ENCODE measurements at regions not wholly inside any gene's neighbourhood (a gene's known extent, or its start where the extent isn't known, plus 50 kb on each side); places are given as distances from the start of the nearest gene placed in this dataset.

GRCh38 chr12:94753036-94753679 is 102.8 kb upstream of the TMCC3 start:
- no peak for DNase-seq (ENCODE audit: low spot score)

DNA sequence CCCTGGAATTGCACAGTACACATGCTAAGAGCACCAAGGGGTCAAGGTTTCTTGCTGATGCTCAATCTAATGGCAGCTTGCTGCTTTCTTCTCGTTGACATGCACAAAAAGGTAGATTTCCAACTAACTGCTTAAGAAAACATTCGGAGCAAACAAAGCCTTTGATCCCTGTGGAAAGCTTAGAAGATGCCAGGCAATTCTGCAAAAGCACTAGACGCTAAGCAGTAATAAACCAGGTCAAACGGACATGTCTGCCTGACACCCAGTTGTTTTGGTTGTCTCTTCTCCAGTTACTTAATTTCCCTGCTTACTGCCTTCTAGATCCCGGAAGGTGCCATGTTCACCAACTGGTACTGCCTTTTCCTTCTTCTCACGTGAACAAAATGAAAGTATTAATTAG is 100.5 kb upstream of the TMCC3 start:
- DNase-seq (ENCODE audit: low spot score): no peak

- DNase-seq (ENCODE audit: low spot score): no peak
These were observed 99.5 kb upstream of the TMCC3 start for GRCh38 chr12:94749890-94750289.

GRCh38 chr12:94749455-94749854 is 99.1 kb upstream of the TMCC3 start:
- DNase-seq (ENCODE audit: low spot score): no peak

GRCh38 chr12:94748726-94749421 is 98.5 kb upstream of the TMCC3 start:
- no peak for DNase-seq (ENCODE audit: low spot score)

- DNase-seq (ENCODE audit: low spot score): no peak
These were observed 95.2 kb upstream of the TMCC3 start for GRCh38 chr12:94745562-94745961.

GRCh38 chr12:94743174-94743573 is 92.8 kb upstream of the TMCC3 start:
- no peak for DNase-seq (ENCODE audit: low spot score)

DNA sequence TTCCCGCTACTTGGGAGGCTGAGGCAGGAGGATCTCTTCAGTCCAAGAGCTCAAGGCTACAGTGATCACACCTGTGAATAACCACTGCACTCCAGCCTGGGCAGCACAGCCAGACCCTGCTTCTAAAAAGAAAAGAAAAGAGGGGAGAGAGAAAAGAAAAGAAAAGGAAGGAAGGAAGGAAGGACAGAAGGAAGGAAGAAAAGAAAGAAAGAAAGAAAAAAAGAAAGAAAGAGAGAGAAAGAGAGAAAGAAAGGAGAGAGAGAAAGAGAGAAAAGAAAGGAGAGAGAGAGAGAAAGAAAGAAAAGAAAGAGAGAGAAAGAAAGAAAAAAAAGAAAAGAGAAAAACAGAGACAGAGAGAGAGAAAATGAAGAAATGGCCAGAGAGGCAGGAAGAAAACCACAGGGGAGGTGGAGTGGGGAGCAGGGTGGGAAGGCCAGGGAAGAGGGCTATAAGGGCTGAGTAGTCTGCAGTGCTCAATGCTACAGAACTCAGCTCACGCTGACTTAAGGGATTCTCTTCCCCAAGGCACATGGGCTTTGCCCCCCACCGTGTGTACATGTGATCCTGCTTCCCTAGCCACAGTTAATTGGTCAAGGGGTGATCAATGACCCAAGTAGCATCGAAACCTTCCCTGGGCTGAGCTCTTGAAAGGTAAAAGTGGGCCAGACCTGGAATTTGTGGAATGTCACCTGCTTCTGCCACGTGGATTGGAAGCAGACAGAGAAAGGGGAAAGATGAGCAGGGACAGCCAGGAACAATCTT is 90.4 kb upstream of the TMCC3 start:
- DNase-seq (ENCODE audit: low spot score): no peak

- DNase-seq (ENCODE audit: low spot score): no peak
These were observed 86.5 kb upstream of the TMCC3 start for GRCh38 chr12:94736820-94737219.

- no peak for DNase-seq (ENCODE audit: low spot score)
These were observed 85.6 kb upstream of the TMCC3 start for GRCh38 chr12:94736004-94736403.

DNA sequence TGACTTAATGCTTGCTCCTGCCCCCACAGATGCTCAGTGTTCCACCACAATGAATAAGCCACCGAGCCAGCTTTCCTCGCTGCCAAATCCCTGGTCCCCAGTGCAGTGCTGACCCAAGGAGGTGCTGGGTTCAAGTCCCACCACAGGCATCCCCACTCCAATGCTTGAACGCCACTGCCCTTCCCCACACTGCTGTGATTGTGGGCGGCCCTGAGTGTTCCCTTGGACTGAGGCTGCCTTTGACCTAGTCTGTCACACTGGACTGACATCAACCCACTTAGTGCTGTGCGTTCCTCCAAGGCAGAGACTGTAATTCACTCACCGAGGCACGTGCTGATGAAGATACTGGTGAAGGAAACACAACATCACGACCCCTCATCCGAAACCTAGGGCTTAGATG is 83.4 kb upstream of the TMCC3 start:
- DNase-seq (ENCODE audit: low spot score): no peak

GRCh38 chr12:94732367-94732990 is 82.1 kb upstream of the TMCC3 start:
- no peak for DNase-seq (ENCODE audit: low spot score)

- no peak for DNase-seq (ENCODE audit: low spot score)
These were observed 81.5 kb upstream of the TMCC3 start for GRCh38 chr12:94731733-94732360.

DNA sequence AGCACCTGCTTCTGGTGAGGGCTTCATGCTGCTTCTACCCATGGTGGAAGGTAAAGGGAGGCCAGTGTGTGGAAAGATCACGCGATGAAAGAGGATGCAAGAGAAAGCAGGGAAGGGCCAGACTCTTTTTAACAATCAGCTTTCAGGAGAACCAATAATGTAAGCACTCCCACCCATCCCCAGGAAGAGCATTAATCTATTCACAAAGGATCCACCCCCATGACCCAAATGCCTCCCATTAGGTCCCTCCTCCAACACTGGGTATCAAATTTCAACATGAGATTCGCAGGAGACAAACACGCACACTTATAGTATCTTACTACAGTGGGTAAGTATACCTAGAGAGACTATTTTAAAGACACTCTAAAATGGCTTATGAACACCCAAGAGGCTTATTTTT is 80.5 kb upstream of the TMCC3 start:
- no peak for DNase-seq (ENCODE audit: low spot score)

GRCh38 chr12:94726236-94726835 is 76.0 kb upstream of the TMCC3 start:
- no peak for DNase-seq (ENCODE audit: low spot score)

DNA sequence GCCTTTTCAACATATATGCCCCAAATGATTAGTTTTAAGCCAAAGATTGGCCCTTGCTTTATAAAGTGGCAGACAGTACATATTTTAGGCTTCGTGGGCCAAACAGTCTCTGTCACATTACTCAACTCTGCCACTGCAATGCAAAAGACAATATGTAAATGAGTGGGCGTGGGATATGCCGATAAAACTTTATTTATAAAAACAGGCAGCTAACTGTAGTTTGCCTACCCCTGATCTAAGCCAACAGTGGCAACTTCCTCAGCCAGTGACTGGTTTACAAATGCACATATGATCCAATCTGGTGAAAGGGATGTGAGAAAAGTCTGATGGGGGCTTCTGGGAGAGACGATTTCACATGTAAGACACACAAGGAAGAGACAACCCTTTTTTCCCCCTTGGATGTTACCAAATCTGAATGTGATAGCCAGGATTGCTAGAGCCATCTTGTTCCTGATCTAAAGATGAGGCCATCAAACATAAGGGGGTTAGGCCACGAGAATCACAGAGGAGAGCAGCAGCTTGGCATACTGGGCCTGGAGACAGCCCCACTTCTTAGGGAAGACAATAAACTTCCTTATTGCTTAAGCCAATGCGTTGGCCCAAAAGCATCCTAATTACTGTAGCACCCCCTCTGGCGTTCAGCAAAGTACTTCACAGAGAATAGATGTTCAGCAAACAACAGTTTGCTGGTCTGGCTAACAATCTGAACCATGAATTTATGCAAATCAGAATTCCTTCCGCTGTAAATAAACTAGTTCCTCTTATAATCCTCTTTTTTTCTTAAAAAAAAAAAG is 75.2 kb upstream of the TMCC3 start:
- peak; percentile 67 for DNase-seq (ENCODE audit: low spot score)

DNA sequence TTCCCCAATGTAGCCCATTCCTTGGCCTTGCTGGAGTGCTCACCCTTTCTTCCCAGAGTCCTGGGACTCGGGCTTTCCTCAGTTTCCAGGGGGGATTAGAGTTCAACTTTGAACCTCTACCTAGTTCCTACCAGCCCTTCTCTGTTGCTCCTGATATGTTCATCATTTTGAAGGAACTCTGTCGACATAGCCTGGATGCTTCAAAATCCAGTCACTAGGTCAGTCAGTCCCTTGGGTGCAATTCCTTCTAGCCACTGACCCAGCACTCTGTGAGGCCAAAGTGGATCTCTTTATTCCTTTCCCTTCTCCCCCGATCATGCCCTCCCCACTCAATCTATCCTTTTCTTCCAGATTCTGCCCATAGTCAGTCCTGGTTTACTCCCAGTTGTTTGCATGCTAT is 72.3 kb upstream of the TMCC3 start:
- DNase-seq (ENCODE audit: low spot score): no peak

- DNase-seq (ENCODE audit: low spot score): no peak
These were observed 70.8 kb upstream of the TMCC3 start for GRCh38 chr12:94721173-94721572.

DNA sequence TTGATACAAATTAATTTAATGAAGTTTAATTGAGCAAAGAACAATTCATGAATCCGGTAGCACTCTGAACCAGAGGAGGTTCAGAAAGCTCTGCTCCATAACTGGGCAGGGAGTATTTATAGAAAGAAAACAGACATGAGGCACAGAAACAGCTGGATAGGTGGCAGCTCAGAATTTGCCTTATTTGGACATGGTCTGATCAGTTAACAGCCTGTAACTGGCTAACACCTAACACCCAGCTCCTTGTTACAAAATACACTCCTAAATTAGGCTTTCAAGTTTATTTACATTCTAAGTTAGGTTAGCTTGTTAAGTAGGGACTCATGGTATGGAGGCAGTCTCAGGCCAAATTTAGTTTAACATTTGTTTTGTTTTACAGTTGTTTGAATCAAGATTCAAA is 67.8 kb upstream of the TMCC3 start:
- DNase-seq (ENCODE audit: low spot score): no peak

- no peak for DNase-seq (ENCODE audit: low spot score)
These were observed 67.3 kb upstream of the TMCC3 start for GRCh38 chr12:94717656-94718055.

DNA sequence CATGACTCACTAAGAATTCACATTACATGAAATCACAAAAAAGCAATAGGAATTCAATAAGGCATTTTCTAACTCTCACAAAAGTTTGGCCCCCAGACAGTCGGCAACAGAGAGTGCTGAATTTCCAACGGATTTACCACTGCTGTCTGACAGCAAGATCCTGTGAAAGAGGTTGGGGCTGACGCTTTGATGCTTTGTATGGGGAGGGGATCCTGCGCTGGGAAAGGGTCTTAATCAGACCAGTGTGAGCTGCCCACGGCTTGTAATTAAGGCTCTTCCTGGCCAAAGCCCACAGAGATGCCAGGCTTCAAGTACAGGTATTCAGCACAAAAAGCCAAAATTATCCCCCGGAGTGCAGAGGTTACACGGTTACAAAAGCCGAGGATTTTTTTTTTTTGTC is 66.8 kb upstream of the TMCC3 start:
- no peak for DNase-seq (ENCODE audit: low spot score)
